AG10803 (cell line): ENCODE measurements at regions not wholly inside any gene's neighbourhood (a gene's known extent, or its start where the extent isn't known, plus 50 kb on each side); places are given as distances from the start of the nearest gene placed in this dataset.
"Not testable (repeated sequence)": the region's sequence is repeated elsewhere in the genome, so short reads cannot be mapped to it uniquely, and the experiment has no call there.

Source experiments
- DNase-seq: peaks from one replicate; pipeline ENCODE4 v3.0.0; 2010; ENCODE audit warnings: low read depth
- H3K4me3 ChIP-seq: 2 replicates; pipeline ENCODE4 v1.5.1; 2011; ENCODE audit warnings: mild to moderate bottlenecking, low read length, control low read depth
- CTCF ChIP-seq: conservative IDR thresholded peaks from 2 replicates; pipeline ENCODE4 v1.5.1; 2011; ENCODE audit warnings: mild to moderate bottlenecking, low read length, control low read depth, inconsistent platforms

GRCh38 chr5:99045871-99046270 is 117.1 kb upstream of the CHD1 start:
- DNase-seq, result no peak
- no peak overlapping the region for H3K4me3 ChIP-seq
- TF ChIP-seq CTCF, result no peak

GRCh38 chr5:99043257-99043656 is 114.5 kb upstream of the CHD1 start:
- H3K4me3 ChIP-seq, DNase-seq: not testable (repeated sequence)

GRCh38 chr5:99037668-99038067 is 108.9 kb upstream of the CHD1 start:
- DNase-seq, result no peak
- no peak overlapping the region for H3K4me3 ChIP-seq
- TF ChIP-seq CTCF, result no peak

- TF ChIP-seq CTCF, result no peak
- no peak for DNase-seq
These were observed 107.1 kb upstream of the CHD1 start for GRCh38 chr5:99035942-99036341.

GRCh38 chr5:99034336-99034735 is 105.5 kb upstream of the CHD1 start:
- no peak for TF ChIP-seq CTCF
- DNase-seq, result no peak
- no peak overlapping the region for H3K4me3 ChIP-seq

More at GRCh38 chr5:99035942-99036341, 107.1 kb upstream of the CHD1 start:
- H3K4me3 ChIP-seq, result no peak overlapping the region

GRCh38 chr5:99033014-99033900 is 104.5 kb upstream of the CHD1 start:
- TF ChIP-seq CTCF, result no peak
- DNase-seq, result no peak
- H3K4me3 ChIP-seq, result peak overlapping the region; percentile 43

- TF ChIP-seq CTCF, result peak; percentile 94
- peak; percentile 78 for DNase-seq
- H3K4me3 ChIP-seq, result no peak overlapping the region
These were observed 103.6 kb upstream of the CHD1 start for GRCh38 chr5:99032234-99033013.
